HG02938 (cell line): ENCODE measurements at regions not wholly inside any gene's neighbourhood (a gene's known extent, or its start where the extent isn't known, plus 50 kb on each side); places are given as distances from the start of the nearest gene placed in this dataset.

Experiments used
- ATAC-seq: cut with Tn5 transposase; IDR thresholded peaks from one replicate; pipeline ENCODE4 v1.9.1; 2021; ENCODE audit warnings: mild to moderate bottlenecking, moderate library complexity; ENCODE audit not compliant: unreplicated experiment

GRCh38 chr14:71482671-71483070, 449.6 kb upstream of the RGS6 start:
- ATAC-seq, result no peak

GRCh38 chr14:71483154-71483553, 449.1 kb upstream of the RGS6 start:
- no peak for ATAC-seq

GRCh38 chr14:71485833-71486232, 446.4 kb upstream of the RGS6 start:
- ATAC-seq, result no peak

GRCh38 chr14:71486279-71486678, 445.9 kb upstream of the RGS6 start:
- no peak for ATAC-seq

- ATAC-seq, result no peak
Measured at GRCh38 chr14:71487449-71487848, 444.8 kb upstream of the RGS6 start.

GRCh38 chr14:71487941-71488340, 444.3 kb upstream of the RGS6 start:
- no peak for ATAC-seq

GRCh38 chr14:71488703-71489191, 443.5 kb upstream of the RGS6 start:
- ATAC-seq, result no peak

GRCh38 chr14:71489742-71490141, 442.5 kb upstream of the RGS6 start:
- no peak for ATAC-seq

GRCh38 chr14:71491931-71492330, 440.3 kb upstream of the RGS6 start:
- no peak for ATAC-seq

GRCh38 chr14:71492346-71492745, 439.9 kb upstream of the RGS6 start:
- no peak for ATAC-seq

GRCh38 chr14:71497645-71498086, 434.6 kb upstream of the RGS6 start:
- peak; percentile 84 for ATAC-seq

- ATAC-seq, result peak; percentile 23
Measured at GRCh38 chr14:71498212-71498611, 434.0 kb upstream of the RGS6 start.

- no peak for ATAC-seq
Measured at GRCh38 chr14:71499018-71499417, 433.2 kb upstream of the RGS6 start.

- no peak for ATAC-seq
Measured at GRCh38 chr14:71507681-71508080, 424.5 kb upstream of the RGS6 start.

- no peak for ATAC-seq
Measured at GRCh38 chr14:71508901-71509300, 423.3 kb upstream of the RGS6 start.

GRCh38 chr14:71511152-71511551, 421.1 kb upstream of the RGS6 start:
- no peak for ATAC-seq

GRCh38 chr14:71514941-71515919, 417.0 kb upstream of the RGS6 start:
- ATAC-seq, result no peak

- no peak for ATAC-seq
Measured at GRCh38 chr14:71521238-71522135, 410.7 kb upstream of the RGS6 start.

GRCh38 chr14:71523630-71524319, 408.5 kb upstream of the RGS6 start:
- ATAC-seq, result peak; percentile 76

GRCh38 chr14:71524320-71524982, 407.8 kb upstream of the RGS6 start:
- peak; percentile 51 for ATAC-seq
